ENCODE measurements at regions not wholly inside any gene's neighbourhood (a gene's known extent, or its start where the extent isn't known, plus 50 kb on each side); places are given as distances from the start of the nearest gene placed in this dataset.
"Not testable (repeated sequence)": the region's sequence is repeated elsewhere in the genome, so short reads cannot be mapped to it uniquely, and the experiment has no call there.

- H3K36me3 Mint-ChIP-seq, ATAC-seq, H3K4me1 Mint-ChIP-seq, H3K27ac Mint-ChIP-seq, H3K9me3 Mint-ChIP-seq, H3K4me3 Mint-ChIP-seq, H3K27me3 Mint-ChIP-seq: not testable (repeated sequence)
Observed at GRCh38 chr15:20207198-20207597, 334.4 kb downstream of the GOLGA6L6 start.

- not testable (repeated sequence) for ATAC-seq, H3K4me1 Mint-ChIP-seq, H3K9me3 Mint-ChIP-seq, H3K36me3 Mint-ChIP-seq, H3K27me3 Mint-ChIP-seq, H3K4me3 Mint-ChIP-seq, H3K27ac Mint-ChIP-seq
Observed at GRCh38 chr15:20204177-20204866, 337.3 kb downstream of the GOLGA6L6 start.

DNA sequence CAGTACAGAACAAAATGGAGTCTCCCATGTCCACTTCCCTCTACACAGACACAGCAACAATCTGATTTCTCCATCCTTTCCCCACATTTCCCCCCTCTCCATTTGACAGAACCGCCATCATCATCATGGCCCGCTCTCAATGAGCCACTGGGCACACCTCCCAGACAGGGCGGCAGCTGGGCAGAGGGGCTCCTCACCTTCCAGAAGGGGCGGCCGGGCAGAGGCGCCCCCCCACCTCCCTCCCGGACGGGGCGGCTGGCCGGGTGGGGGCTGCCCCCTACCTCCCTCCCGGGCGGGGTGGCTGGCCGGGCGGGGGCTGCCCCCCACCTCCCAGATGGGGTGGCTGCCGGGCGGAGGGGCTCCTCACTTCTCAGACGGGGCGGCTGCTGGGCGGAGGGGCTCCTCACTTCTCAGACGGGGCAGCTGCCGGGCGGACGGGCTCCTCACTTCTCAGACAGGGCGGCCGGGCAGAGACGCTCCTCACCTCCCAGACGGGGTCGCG, 337.9 kb downstream of the GOLGA6L6 start:
- not testable (repeated sequence) for ATAC-seq, H3K36me3 Mint-ChIP-seq, H3K27me3 Mint-ChIP-seq, H3K9me3 Mint-ChIP-seq, H3K4me1 Mint-ChIP-seq, H3K27ac Mint-ChIP-seq, H3K4me3 Mint-ChIP-seq

GRCh38 chr15:20194591-20195198, 346.9 kb downstream of the GOLGA6L6 start:
- H3K4me3 Mint-ChIP-seq, H3K36me3 Mint-ChIP-seq, H3K4me1 Mint-ChIP-seq, ATAC-seq, H3K9me3 Mint-ChIP-seq, H3K27ac Mint-ChIP-seq, H3K27me3 Mint-ChIP-seq: not testable (repeated sequence)

DNA sequence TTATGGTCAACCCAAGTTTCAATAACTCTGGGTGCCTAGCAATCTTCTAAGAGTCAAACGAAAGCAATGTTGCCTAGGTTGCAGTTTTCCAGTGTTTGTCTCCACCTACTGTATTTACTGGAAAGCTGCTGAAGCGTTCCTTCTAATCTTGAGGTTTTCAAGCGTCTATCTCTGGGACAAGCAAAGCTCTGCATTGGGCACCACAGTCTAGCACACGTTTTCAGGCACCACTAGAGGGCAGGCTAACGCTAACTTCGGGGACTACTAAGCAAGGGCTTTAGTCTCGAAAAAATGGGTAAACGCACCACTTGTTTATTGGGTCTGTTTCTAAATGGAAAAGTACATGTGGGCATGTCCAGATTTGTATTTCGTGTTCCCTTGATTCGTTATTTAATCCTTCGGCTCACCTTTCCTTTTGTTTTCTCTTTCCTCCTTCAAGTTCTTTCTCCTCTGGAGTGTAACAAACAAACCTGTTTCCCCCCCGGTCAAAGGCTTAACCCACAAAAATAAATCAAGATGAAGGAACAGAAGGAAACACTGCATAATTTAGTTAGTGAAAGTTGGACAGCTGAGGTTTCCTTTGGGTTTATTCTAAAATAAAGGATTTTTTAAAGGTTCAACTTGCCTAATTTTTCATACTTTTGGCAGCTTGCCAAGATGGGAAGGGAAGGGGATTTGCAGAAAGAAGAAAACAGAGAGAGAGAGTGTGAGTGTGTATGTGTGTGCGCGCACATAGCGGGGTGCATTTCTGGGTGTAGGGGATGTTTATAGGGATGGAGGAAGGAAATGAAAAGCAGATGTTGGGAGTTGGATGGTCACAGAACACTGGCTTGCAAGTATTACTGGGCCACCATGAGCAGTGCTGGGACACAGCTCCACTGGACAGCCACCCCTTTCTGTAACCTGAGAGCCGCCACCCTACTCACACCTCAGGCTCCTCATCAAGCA, 348.3 kb downstream of the GOLGA6L6 start:
- H3K27ac Mint-ChIP-seq, H3K36me3 Mint-ChIP-seq, H3K27me3 Mint-ChIP-seq, H3K4me3 Mint-ChIP-seq, H3K4me1 Mint-ChIP-seq, H3K9me3 Mint-ChIP-seq: not testable (repeated sequence)
- ATAC-seq, result peak; percentile 57

DNA sequence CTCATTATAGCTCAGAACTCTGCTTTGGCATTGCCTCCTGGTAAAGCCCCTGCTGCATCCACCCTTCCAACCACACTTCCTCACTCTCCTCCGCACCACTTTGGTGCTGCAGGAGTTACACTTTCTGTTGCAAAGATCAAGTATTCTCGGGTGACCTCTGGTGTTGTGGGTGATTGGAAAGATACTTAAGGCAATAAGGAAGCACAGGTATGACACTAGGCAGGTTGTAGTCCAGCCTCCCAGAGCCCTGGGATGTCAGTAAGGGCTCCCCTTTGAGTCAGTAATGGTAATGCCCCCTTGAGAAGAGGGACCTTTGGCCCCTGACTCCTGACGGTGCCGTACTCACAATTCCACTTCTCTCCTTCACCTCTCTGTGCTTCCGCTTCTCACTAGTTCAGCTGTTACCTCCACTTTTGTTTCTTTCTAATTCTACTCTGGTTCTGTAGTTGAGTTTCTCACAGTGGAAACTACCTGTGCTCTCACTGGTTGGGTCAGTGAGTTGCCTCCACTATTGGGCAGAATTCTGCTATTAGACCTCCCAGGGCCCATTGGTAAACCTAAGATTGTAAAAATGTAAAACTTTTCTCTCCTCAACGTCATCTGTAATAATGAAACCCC, 350.0 kb downstream of the GOLGA6L6 start:
- not testable (repeated sequence) for H3K27me3 Mint-ChIP-seq, H3K4me3 Mint-ChIP-seq, H3K36me3 Mint-ChIP-seq, H3K4me1 Mint-ChIP-seq, H3K9me3 Mint-ChIP-seq, ATAC-seq, H3K27ac Mint-ChIP-seq

GRCh38 chr15:20188611-20189010, 353.0 kb downstream of the GOLGA6L6 start:
- H3K9me3 Mint-ChIP-seq, H3K27me3 Mint-ChIP-seq, H3K36me3 Mint-ChIP-seq, H3K4me1 Mint-ChIP-seq, H3K4me3 Mint-ChIP-seq, H3K27ac Mint-ChIP-seq: not testable (repeated sequence)
- peak; percentile 29 for ATAC-seq

DNA sequence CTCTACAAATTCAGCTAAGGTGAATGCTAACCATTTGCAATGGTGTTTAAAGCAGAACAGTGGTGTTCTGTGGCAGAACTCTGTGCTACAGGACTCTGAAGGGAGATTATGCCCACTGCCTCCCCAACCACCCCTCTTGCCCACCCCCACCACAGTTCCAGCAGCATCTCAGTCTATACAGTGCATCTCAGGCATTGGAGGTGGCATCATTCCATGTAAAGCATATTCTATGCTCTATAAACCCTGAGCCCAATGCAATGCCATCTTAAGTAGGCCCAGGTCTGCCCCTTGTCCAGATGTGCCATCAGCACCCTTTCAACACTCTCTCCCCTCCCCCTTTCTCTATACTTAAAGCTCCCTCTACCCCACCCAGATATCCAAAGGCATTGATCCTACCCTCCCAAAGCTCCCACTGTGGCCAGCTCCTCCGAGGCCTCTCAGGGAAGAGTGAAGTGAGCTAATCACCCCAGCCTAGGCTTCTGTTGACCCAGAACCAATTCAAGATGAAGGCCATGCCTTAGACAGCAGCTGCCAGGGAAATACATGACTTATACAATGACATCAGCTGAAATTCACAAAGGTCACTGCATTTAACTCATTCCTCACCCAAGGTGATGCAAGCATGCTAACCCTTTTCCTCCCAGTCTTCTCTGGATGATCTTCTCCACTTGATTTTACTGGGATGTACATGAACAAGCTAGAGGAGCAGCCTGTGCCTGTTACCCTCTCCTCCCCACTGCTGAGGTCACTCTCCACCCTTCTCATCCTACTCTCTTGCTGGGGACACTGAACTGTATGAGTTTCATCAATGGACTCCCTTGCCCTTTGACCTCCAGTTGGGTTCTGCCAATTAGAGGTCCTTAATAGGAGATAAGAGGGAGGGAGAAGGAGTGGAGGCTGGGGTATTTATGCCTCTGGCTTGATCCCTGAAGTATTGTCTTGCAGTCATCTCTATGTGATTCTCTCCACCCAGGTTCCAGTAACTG, 353.9 kb downstream of the GOLGA6L6 start:
- H3K4me3 Mint-ChIP-seq, H3K36me3 Mint-ChIP-seq, H3K4me1 Mint-ChIP-seq, H3K9me3 Mint-ChIP-seq, H3K27me3 Mint-ChIP-seq, H3K27ac Mint-ChIP-seq: not testable (repeated sequence)
- ATAC-seq, result peak; percentile 49

- not testable (repeated sequence) for H3K27ac Mint-ChIP-seq, H3K36me3 Mint-ChIP-seq, ATAC-seq, H3K4me3 Mint-ChIP-seq, H3K27me3 Mint-ChIP-seq, H3K9me3 Mint-ChIP-seq, H3K4me1 Mint-ChIP-seq
Observed at GRCh38 chr15:20184879-20185278, 356.7 kb downstream of the GOLGA6L6 start.

DNA sequence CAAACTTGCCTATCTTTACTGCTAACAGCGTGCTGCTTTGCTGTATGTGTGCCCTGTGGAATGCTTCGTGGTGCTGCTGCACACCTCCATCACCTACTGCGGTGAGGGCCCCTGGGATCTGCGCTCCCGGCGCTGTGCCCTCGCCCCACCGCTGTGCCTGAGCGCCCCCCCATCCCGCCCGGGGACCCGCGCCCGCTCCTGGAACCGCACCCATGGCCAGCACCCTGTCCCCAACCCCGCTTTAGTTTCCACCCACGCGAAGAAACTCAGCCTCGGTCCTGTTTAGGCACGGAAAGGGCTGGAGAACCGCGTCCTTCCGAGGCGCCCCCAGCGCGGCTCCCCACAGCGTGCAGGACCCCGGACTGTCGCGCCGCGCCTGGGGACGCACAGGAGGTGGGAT, 373.4 kb downstream of the GOLGA6L6 start:
- ATAC-seq, result peak; percentile 56
- not testable (repeated sequence) for H3K9me3 Mint-ChIP-seq, H3K27me3 Mint-ChIP-seq, H3K4me1 Mint-ChIP-seq, H3K27ac Mint-ChIP-seq, H3K36me3 Mint-ChIP-seq, H3K4me3 Mint-ChIP-seq

DNA sequence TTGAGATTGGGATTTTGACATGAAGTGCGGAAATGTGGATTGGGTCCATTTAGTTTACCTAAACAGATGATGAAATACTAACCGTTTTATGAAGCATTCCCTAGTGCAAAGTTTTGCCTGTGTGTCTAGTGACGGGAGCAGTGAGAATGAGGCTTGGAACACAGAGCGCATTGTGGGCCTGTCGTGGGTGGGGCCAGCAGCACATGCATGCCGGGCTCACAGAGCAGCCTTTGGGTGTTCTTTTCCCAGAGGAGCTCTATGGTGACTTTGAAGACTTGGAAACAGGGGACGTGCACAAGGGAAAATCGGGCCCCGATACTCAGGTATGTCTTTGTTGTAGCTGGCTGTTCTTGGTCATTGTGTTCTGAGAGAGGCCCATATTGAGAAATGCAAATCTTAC, 388.1 kb downstream of the GOLGA6L6 start:
- H3K9me3 Mint-ChIP-seq, H3K36me3 Mint-ChIP-seq, H3K4me1 Mint-ChIP-seq, H3K4me3 Mint-ChIP-seq, H3K27me3 Mint-ChIP-seq, H3K27ac Mint-ChIP-seq, ATAC-seq: not testable (repeated sequence)

DNA sequence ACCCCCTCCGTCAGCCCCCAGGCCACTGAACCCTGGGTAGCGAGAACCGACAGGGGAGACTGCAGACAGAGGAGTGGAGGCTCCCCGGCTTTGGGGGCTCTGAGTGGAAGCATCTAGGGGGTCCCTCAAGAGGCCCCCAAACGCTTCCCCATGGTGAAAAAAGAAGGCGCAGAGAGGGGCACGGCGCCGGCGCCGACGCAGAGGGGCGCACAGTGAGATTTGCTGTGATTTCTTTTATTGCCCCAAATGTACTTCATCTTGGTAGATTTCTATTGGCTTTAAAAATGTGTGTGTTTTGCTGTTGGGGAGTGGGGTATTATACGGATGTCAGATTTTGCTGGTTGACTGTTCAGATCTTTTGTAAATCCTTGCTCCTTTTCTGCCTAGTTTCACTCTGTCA, 392.9 kb downstream of the GOLGA6L6 start:
- H3K36me3 Mint-ChIP-seq, H3K27me3 Mint-ChIP-seq, ATAC-seq, H3K4me1 Mint-ChIP-seq, H3K27ac Mint-ChIP-seq, H3K9me3 Mint-ChIP-seq, H3K4me3 Mint-ChIP-seq: not testable (repeated sequence)

DNA sequence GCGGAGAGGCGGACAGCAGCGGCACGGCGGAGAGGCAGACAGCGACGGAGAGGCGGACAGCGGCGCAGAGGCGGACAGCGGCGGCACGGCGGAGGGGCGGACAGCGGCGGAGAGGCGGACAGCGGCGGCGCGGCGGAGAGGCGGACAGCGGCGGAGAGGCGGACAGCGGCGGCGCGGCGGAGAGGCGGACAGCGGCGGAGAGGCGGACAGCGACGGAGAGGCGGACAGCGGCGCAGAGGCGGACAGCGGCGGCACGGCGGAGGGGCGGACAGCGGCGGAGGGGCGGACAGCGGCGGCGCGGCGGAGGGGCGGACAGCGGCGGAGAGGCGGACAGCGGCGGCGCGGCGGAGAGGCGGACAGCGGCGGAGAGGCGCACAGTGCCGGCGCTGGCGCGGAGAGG, 393.6 kb downstream of the GOLGA6L6 start:
- H3K9me3 Mint-ChIP-seq, ATAC-seq, H3K4me3 Mint-ChIP-seq, H3K4me1 Mint-ChIP-seq, H3K27ac Mint-ChIP-seq, H3K36me3 Mint-ChIP-seq, H3K27me3 Mint-ChIP-seq: not testable (repeated sequence)

GRCh38 chr15:20144333-20145036, 397.1 kb downstream of the GOLGA6L6 start:
- not testable (repeated sequence) for H3K4me3 Mint-ChIP-seq, H3K27me3 Mint-ChIP-seq, H3K4me1 Mint-ChIP-seq, ATAC-seq, H3K36me3 Mint-ChIP-seq, H3K27ac Mint-ChIP-seq, H3K9me3 Mint-ChIP-seq

Data from stimulated activated memory B cell treated with anti-CD40 and anti-IgM and Interleukin-4, amounts not matched to agents 10 μg/mL and 1 μg/mL and 100 μg/mL, for 72 hours (primary cell).